ENCODE measurements at regions not wholly inside any gene's neighbourhood (a gene's known extent, or its start where the extent isn't known, plus 50 kb on each side); places are given as distances from the start of the nearest gene placed in this dataset.

GRCh38 chr9:2928411-2928810, 84.5 kb upstream of the PUM3 start:
- DNase-seq (ENCODE audit: low read depth in 3 of 3, low spot score in 2 of 3) = no peak

DNA sequence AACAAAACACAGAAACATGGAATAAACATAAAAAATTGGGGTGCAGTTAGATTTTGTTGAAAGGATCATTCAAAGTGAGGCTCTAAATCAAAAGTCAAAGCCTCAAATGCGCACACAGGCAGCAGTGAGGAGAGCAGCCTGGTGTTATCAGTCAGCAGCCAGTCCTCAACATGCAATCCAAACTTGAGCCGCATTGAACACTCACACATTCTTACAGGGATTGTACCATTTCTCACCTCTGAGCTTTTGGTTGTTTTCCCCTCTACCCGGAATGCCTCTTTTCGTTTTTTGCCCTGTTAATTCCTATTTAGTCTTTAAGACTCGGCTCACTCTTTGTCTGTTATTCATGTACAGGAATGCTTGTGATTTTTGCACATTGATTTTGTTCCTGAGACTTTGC, 81.1 kb upstream of the PUM3 start:
- DNase-seq (ENCODE audit: low read depth in 3 of 3, low spot score in 2 of 3) = no peak

GRCh38 chr9:2924380-2924768, 80.5 kb upstream of the PUM3 start:
- DNase-seq (ENCODE audit: low read depth in 3 of 3, low spot score in 2 of 3) = no peak

DNA sequence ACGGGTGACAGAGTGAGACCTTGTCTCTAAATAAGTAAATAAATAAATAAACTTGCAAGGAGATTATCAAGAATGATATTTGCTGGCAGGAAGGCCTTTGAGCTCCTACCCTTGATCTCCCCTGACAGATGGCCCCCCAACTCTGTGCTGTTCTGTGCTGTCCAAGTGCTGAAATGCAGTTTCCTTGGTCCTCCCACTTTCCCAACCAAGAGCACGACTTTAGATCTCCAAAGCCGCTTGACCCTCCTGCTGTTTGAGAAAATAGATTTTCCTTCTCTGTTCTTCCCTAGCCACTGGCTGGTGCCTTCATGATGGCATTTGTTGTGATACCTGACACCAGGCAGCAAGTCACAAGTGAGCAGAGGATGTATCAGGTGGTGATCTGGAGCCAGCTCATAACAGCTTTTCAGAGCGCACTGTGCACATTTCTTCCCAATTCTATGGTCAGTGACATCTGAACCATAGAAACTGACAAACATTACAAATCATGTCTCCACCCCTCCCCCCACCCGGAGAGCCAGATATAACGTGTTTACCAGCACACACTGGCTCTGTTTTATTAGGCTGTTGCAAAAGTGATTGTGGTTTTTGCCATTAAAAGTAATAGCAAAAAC, 80.0 kb upstream of the PUM3 start:
- DNase-seq (ENCODE audit: low read depth in 3 of 3, low spot score in 2 of 3) = no peak

GRCh38 chr9:2919347-2919746, 75.5 kb upstream of the PUM3 start:
- DNase-seq (ENCODE audit: low read depth in 3 of 3, low spot score in 2 of 3) = no peak

DNA sequence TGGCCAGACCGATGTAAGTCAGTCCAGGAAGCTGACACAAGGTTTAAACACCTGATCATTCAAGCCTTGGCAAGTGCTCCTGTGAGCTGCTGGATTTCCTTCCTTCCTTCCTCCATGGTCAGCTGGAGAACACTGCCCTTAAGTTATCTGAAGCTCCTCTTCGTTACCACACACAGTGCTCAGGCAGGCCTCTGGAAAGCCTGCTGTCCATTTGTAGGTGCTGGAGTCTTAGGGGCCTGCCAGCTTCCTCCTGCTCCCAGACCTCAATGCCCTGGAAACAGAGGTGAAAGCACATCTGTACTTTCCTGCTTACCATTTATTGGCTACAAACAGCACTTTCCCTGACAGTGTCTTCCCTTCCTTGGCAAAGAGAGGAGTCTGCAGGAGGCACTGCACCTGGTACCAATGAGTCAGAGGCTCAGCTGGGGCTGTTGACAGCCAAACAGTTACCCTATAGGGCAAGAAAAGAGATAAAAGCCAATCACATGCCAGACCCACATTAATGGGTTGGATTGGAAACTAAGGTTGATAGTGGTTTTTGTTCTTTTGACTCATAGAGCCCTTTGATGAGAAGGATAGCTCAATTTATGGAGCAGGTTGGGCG, 72.6 kb upstream of the PUM3 start:
- no peak for DNase-seq (ENCODE audit: low read depth in 3 of 3, low spot score in 2 of 3)

- no peak for DNase-seq (ENCODE audit: low read depth in 3 of 3, low spot score in 2 of 3)
Measured at GRCh38 chr9:2913026-2913425, 69.1 kb upstream of the PUM3 start.

DNA sequence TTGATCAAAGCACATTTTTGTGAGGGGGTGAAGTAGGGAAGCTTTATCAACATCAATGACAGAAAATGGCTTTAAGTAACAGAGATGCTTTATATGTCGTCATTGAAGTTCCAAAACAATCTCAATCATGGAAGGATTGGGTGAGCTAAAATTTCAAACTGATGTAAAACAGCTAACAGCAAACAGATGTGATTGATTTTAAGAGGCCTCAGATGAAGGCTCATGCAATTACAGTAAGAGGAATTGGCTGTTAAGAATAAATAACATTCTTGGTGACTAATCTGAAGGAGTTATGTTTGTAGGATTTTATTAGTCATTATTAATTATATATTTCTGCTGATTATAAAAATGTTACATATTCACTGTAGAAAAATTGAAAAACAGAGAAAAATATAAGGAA, 63.5 kb upstream of the PUM3 start:
- no peak for DNase-seq (ENCODE audit: low read depth in 3 of 3, low spot score in 2 of 3)

- DNase-seq (ENCODE audit: low read depth in 3 of 3, low spot score in 2 of 3) = no peak
Measured at GRCh38 chr9:2904242-2904930, 60.5 kb upstream of the PUM3 start.

All from right renal cortex interstitium (tissue), 3 donors.